H1 (cell line): ENCODE measurements at regions not wholly inside any gene's neighbourhood (a gene's known extent, or its start where the extent isn't known, plus 50 kb on each side); places are given as distances from the start of the nearest gene placed in this dataset.

Source experiments
- ATF3 ChIP-seq: IDR thresholded peaks from 2 replicates; pipeline ENCODE4 v1.6.1; 2011; ENCODE audit warnings: low read depth, mild to moderate bottlenecking, low read length; ENCODE audit not compliant: insufficient read depth
- CBX5 ChIP-seq: fragments of 300-800, 300-1000 bp; sonication (generic); IDR thresholded peaks from 2 replicates; pipeline ENCODE4 v1.7.1; 2016; ENCODE audit warnings: antibody characterized with exemption, low read length, low read depth
- JUND ChIP-seq: IDR thresholded peaks from 2 replicates; pipeline ENCODE4 v1.6.1; 2011; ENCODE audit warnings: mild to moderate bottlenecking, improper control_type of control experiment, low read length
- POLR2A ChIP-seq, 2 experiments: IDR thresholded peaks; 1 replicate in 1 of 2; 2 replicates in 1 of 2; pipeline ENCODE4 v1.6.1; 2011; ENCODE audit warnings: low read depth in 2 of 2, low read length in 2 of 2, mild to moderate bottlenecking in 2 of 2; ENCODE audit errors: control extremely low read depth in 1 of 2
- POLR2AphosphoS5 ChIP-seq: IDR thresholded peaks from 2 replicates; pipeline ENCODE4 v1.6.1; 2011; ENCODE audit warnings: low read depth, low read length
- RAD21 ChIP-seq, 2 experiments: IDR thresholded peaks in 1 of 2; conservative IDR thresholded peaks in 1 of 2; 2 replicates each; pipeline ENCODE4 v1.6.1; 2011; ENCODE audit warnings: low read depth in 2 of 2, low read length in 2 of 2, improper control_type of control experiment in 1 of 2, inconsistent platforms in 1 of 2, mild to moderate bottlenecking in 1 of 2, moderate library complexity in 1 of 2

GRCh38 chr21:35156293-35157278, 107.5 kb upstream of the RUNX1 start (continued):
- no peak for TF ChIP-seq RAD21 (IDR thresholded peaks at IDR 0.05 in 1 of 2, conservative IDR thresholded peaks at IDR 0.05 in 1 of 2; ENCODE audit: low read depth in 2 of 2, low read length in 2 of 2)
- no peak for TF ChIP-seq CBX5
- TF ChIP-seq ATF3: no peak
- TF ChIP-seq POLR2A (IDR thresholded peaks at IDR 0.05; ENCODE audit: control extremely low read depth in 1 of 2, low read depth in 2 of 2, low read length in 2 of 2): no peak
- TF ChIP-seq JUND: no peak
- TF ChIP-seq POLR2AphosphoS5: no peak
- TF ChIP-seq, all 59 proteins: peak for 0
